NCI-H2227 treated with DMSO at 0.1 percent for 48 hours (cell line): ENCODE measurements at regions not wholly inside any gene's neighbourhood (a gene's known extent, or its start where the extent isn't known, plus 50 kb on each side); places are given as distances from the start of the nearest gene placed in this dataset.

Experiments
- DNase-seq: peaks from one replicate; lab custom pipeline; 2025; lab: John Stamatoyannopoulos, UW

DNA sequence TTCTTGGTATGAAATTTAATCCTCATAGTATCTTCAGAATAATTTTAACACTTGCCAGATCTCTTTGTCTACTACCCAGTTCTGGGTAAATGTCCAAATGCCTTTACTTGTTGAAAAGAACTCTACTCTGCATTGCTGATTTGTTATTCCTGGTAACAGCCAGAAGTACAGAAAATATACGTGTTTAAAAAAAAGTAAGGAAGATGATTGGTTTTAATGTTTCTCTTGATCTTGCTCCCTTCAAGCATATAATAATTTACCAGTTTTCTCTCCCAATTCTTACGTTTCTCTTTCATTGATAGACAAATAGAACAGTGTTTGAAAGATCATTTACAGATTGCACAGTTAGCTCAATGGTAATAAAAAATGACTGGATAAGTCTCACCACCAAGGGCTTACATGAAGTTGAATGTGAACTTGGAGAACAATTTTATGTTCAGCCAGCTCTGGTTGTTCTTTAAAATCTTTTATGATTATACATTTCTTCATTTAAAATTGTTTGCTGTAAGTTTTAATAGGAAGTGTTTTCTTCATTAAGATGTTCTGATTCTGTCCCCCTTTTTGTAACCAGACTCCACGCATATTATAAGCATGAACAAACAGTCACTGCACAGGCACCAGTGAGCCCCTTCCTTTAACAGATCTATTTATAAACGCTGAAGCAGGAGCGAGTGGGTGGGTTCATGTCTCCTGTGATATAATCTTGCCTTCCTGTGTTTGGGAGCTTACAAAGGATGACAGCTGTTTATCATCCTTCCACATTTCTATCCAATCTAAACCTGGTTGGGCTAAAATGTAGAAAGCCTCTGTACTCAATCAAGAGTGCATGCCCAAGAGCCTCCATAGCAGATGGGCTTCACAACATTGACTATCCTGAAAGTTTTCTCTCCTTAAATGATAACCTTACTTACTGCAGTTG lies 299.5 kb downstream of the PRL start:
- DNase-seq, result no peak

DNA sequence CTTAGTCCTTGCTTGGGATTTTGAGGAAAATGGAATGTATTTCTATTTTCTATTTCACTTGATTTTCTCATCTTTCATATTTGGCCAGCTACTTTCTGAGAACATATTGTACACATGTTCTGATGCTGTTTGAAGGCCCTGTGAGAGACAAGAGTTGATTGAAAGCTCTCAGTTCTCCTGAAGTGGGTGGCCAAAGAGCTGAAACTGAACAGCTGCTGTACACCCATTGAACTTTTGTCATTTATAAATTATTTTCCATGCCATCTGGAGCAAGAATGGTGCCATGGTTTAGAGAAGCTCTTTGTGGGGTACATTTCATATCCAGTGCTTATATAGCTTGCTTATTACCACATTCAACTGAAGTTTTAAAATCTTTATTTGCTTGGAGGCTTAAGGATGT lies 298.3 kb downstream of the PRL start:
- DNase-seq, result no peak

DNA sequence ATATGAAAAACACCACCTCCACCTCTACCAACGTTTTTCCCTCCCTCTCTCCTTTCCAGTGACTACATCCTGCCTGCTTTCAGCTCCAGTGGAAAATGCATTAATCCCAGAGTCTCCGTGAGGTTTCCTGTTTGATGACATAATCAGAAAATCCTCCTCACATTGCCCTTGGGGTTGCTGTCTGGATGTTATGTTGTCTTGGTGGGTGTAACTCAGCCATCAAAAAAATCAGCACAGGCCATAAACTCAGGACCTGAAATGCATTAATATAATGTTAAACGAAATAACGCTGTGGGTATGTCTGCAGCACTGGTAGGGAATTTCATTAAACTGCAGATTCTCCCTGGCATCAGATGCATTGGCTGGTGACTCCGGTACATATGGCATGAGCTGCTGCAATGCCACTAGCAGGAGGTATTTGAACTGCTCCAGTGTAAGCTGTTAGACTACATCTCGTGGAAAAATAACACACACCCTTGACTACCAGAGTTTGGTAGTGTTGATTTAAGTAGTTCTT lies 297.8 kb downstream of the PRL start:
- no peak for DNase-seq

DNA sequence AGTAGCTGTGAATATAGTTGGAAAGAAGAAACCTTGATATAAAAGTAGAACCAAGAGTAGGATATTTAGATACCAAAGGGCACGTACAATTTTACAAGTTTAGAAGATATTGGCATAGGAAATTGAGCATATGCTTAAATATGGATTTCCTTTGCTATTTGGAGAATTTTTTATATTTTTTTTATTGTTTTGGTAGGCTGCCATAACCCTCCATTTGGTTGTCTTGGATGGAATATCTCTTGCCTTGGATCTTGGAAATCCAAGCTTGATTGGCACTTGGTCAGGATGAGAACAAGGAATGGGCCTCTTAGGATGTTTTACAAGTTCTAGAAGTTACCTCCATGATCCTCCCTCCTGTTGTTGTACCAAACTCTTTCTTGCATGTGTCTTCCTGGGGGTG lies 297.1 kb downstream of the PRL start:
- no peak for DNase-seq

DNA sequence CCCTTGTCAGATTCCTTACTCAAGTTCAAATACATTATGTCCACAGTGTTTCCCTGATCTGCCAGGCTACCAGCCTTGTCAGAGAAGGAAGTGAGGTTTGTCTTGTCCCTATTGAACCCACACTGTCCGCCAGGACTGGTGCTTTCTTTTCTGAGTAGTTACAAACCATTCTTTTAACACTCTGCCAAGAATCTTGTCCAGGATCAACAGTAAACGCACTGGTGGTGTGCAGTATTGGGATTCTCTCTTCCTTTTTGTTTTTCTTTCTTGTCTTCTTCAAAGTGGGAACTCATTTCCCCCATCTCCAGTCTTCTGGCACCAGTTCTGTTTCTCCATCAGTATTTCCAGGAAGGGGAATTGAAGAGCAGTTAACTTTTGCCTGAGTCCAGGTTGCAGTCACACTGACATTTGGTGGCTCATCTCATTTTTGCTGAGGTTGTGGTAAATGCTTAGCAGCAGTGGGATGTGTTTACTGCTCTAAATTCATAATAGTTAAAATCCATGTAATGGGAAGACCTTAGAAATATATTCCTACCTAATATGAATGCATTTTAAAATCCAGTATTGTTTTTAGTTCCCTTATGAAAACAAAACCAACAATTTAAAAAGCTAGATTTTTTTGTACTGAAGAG lies 295.3 kb downstream of the PRL start:
- DNase-seq, result no peak

DNA sequence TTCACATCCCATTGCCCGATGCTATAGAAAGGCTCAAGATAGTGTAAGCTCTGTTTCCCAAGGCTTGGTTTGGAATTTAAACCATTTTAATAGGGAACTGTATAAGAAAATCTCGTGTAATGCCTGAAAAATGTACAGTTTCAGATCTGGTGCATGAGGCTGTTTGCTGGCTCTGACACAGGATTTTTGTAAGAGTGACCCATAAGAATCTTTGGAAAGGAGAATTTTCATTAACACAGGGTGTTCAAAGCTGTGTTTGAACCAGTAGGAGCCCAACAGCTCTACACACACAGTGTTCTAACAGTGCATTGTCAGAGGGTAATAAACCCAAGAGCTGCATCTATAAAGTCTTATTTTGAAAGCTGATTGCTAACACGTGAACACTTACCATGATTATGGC lies 293.5 kb downstream of the PRL start:
- no peak for DNase-seq

DNA sequence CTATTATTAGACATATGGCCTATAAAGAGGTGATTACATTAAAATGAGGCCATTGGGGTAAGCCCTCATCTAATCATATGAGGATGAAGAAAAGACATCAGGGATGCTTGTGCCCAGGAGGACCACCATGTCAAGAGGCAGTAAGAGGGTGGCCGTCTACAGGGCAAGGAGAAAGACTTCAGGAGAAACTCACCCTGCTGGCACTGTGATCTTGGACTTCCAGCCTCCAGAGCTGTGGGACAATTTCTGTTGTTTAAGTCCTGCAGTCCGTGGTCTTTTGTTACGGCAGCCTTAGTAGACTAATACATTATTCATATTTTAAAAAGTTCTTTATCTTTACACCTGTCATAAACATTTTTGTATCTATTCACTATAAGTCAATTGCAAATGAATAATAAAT lies 290.0 kb downstream of the PRL start:
- DNase-seq, result no peak

DNA sequence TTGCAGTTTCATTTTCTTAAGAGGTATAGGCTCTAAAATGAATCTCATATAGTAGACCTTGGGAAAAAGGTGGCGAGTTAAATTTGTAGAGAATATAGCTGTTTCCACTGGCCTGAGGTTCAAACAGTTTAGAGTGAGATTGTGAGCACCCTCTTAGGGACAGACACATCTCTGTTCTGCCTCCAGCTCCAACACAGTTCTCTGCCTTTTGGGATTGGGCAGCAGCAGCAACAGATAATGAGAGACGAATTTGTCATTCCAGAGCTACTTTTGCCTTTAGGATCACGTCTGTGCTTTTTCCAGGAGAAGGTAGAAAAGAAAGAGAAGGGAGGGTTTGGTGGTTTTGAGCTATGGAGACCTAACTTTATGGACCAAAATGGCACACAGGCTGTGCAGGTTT lies 289.4 kb downstream of the PRL start:
- no peak for DNase-seq

DNA sequence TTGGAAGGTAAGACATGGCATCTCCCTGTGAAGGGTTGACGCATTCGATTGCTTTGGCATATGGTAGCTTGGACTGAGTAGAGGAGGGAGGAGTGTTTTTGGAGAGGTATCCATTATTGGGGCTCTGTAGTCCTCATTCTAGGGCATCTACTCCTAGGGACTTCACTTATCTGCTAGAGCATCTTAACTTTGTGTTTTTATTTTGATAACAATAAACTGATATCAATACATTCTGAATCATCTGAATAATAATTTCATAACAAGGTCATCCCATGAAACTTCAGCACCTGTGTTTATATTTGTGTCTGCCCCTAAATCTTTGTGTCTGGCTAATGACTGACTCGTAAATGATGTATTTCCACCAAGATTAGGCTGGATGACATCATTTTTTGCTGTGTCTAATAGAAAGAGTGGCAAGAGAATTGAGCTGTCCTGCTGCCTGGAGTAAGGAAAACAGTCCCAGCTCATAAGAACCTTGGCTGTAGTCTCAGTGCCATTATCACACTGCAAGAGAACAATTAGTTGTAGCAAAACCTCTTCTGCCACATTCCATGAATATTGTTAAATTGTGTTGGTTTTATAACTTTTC lies 288.5 kb downstream of the PRL start:
- DNase-seq, result no peak

DNA sequence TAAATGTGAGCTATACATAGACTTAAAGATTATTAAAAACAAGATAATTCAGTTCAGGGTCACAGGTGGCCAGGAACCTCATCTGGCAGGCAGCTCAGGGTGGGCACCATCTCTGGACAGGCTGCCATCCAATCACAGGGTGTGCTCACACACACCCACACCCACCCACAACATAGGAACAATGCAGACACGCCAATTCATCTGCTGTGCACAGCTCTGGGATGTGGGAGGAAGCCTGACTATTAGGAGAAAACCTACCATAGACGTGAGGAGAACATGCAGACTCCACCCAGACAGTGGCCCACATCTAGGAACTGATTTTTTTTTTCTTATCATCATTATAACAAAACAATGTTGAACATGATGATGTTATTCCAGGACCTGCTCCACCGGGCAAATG lies 286.7 kb downstream of the PRL start:
- no peak for DNase-seq

DNA sequence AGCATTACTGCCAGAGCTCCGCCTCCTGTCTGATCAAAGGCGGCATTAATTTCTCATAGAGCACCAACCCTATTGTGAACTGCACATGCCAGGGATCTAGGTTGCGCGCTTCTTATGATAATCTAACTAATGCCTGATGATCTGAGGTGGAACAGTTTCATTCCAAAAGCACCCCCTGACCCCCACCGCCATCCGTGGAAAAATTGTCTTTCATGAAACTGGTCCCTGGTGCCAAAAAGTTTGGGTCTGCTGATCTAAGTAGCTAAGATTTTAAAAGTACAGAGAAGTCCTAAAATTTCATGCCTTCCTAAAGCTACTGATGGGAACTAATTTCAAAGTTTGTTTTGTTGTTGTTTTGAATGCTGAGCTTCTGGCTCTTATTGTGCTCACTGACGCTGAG lies 281.6 kb downstream of the PRL start:
- no peak for DNase-seq

DNA sequence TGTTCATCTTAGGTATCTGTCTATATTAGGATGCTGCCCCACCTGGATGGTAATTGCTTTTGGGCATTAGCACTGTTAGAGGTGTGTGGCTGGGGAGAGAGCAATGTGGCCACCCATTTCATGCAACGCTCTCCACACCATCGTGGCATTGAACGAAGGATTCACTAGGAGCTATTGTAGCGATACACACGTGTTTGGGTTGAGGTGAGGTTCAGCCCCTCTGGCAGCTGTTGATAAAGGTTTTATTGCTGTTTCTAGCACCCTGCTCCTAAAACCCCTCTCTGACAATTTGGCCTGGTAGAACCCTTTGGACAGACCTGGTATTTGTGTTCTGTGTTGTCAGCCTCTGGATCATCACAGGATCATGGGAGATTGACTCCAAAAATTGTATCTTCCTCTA lies 280.9 kb downstream of the PRL start:
- DNase-seq, result no peak

DNA sequence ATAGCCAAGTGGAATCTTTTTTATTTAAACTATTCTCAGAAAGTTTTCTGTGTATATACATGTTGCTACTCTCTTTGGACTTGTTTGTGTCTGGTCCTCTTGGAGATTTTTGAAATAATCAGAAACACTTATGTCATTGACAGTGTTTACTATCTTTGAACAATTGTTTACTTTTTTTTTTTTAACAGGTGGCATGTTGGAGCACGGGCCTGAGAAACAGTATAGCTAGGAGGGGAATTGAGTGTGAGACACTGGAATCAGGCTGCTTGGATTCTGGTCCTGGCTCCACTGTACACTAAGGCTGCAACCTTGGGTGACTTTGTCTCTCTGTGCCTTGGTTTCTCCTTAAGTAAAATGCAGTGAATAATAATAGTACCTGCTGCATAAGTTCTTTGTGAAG lies 279.6 kb downstream of the PRL start:
- DNase-seq, result no peak

DNA sequence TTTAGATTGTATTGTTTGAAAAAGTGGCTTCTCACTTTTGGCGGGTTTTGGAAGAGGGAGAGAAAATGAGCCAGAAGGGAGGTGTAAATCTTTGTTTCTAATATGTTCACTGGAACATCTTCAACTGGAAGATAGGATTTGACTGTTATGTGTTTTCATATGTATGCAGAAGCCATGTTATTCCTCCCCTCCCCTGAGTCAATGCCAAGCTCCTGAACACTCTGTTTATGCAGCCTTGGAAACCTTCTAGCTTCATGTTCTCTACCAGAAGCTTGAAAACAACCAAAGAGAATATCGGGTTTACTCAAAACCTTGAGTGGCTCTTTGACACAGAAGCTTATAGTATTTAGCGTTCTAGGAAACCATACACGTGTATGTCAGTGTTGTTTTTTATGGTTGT lies 279.1 kb downstream of the PRL start:
- no peak for DNase-seq

DNA sequence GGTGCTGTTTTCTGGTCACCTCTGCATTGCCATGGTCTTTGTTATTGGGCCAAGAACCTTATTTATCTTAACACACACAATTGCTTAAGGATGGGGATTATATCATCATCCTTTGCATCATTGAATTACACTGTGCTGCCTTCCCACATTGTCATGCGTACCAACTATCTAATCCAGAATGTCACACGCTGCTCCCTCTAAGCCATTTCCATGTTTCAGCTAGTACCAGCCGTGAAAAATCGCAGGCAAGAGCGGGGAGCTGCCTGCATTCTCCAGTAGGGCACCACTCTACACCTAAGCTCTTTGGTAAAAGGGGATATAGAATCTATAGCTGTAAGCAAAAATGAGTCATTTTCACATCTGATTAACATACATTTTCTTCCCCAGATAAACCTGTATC lies 277.0 kb downstream of the PRL start:
- DNase-seq, result no peak

DNA sequence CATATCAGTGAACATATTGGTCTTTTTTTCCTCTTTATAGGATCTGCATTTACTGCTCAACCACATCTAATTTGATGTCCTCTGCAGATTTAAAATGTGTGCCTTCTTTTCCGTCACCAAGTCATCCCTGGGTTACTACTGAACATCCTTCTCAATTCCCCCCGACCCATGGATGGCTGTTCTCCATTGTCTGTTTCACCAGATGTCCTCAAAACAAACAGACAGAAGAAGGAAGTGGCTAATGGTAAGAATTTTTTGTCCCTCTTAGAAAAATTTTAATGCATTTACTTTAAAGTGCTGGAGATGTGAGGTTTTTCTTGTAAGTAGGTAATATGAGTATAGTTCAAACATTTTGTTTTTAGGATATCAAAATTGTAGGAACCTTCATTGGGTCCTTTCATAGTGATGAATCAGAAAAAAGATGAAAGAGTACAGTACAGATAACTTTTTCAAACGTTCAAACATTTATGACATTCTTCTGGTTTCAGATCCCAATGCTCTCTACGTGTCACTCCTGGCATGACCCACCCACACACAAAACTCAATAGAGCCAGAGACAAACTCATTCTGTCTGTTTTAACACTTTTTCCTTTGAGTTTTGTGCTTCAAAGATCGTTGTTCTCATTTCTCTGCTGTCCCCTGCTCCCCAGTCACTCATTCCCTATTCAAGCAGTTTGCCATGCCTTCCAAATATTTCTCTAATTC lies 276.4 kb downstream of the PRL start:
- DNase-seq, result no peak

DNA sequence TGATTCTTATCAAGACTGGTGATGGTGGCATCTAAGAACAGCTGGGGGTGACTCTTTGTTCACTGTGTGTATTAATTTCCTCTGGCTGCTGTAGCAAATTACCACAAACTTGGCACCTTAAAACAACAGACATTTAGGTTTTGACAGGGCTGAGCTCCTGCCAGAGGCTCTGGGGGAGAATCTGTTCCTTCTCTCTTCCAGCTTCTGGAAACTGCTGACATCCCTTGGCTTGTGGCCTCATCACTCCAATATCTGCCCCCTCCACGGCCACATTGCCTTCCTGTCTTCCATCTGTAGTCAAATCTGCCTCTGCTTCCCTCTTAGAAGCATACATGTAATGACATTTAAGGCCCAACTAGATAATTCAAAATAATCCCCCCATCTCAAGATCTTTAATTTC lies 274.9 kb downstream of the PRL start:
- no peak for DNase-seq

DNA sequence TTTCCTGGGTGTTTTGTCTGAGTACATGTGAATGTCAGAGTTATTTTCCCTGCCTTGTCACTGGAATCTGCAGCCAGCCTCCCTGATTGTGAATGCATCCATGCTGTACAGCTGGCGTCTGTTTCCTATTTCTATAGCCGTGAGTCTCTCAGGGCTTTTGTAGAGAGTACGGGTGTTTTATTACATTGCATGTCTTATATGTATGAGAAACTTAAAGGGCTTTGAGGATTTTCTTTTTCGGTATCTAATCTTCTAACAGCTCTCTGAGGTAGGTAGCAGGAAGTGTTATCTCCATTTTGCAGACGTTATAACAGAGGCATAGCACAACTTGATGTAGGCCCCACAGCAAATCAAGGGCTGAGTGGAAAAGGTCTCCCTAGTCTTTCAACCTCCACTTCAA lies 272.9 kb downstream of the PRL start:
- DNase-seq, result no peak

DNA sequence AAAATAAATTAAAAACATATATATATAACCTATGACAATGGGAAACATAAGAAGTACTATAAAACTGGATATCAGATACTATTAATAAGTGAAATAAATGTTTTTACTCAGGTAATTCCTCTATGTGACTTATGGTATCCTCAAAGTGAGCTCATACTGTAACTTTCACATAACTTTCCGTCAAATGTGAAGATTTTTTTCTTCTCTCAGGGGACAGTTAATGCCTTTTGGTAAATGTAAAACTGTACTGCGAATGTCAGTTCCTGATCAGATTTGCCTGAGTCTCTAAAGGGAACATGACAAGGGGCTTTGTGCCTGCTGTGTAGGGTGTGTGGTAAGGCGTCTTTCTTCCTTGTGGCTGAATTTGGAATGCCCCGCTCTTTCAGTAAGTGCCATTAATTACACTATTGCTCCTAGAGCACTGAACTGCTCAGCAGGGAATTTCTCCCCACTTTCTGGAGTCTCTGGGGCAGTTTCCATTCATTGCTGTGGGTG lies 271.8 kb downstream of the PRL start:
- DNase-seq, result no peak

DNA sequence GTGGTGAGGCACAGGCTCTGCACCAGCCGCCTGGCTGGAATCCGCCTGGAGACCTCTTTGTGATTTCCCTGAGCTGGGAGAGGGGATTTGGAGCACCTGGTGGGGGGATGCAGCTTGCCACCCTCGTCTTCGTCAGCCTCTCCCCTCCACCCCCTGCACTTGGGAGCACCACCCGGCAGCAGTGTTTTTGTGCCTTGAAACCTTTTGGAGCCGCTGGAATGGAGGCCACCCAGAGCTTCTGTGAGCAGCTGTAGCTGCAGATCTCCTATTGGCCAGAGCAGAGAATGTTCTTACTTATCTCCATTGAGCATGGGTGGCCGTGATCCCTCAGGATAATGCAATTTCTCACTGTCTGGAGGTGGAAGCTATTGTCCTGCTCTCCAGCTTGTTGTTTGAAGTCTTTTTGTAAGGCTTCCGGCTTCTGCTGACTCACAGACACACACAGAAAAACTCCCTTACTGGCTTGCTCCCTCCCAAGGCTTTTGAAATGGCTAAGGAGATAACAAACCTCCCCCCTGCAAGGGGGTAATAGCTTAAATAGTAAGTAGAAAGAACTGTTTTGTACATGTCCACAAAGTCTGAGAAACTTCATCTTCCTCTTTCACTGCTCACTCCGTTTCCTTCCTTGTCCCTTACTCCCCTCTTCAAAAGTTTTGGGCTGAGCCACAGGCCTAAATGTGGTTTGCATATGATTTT lies 271.2 kb downstream of the PRL start:
- DNase-seq, result peak; percentile 34

DNA sequence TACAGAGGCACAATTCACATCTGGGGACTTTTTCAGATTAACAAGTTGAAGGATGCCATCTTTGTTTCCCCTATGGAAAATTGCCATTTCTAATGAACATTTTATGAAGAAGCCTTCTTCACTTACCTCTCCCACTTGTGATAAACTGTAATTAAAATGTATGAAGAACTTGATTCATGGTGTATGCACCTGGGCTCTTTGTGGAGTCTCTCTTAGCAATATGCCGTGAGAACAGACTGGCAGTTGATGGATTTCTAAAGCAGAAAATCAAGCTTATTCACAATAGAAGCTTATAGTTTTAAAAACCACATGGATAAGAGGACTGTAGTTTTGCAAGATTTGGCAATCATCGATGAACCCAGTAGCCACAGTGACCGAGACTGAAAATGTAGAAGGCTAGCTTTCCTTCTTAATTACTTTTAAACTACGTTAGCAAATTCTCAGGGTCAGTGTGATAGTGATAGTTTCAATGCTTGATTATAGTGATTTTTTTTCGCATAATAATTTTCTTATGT lies 270.6 kb downstream of the PRL start:
- DNase-seq, result no peak
